NCI-H146 (cell line): ENCODE measurements at regions not wholly inside any gene's neighbourhood (a gene's known extent, or its start where the extent isn't known, plus 50 kb on each side); places are given as distances from the start of the nearest gene placed in this dataset.
"Not testable (repeated sequence)": the region's sequence is repeated elsewhere in the genome, so short reads cannot be mapped to it uniquely, and the experiment has no call there.

Source experiments
- DNase-seq: peaks from one replicate; lab custom pipeline; 2025; lab: John Stamatoyannopoulos, UW

DNA sequence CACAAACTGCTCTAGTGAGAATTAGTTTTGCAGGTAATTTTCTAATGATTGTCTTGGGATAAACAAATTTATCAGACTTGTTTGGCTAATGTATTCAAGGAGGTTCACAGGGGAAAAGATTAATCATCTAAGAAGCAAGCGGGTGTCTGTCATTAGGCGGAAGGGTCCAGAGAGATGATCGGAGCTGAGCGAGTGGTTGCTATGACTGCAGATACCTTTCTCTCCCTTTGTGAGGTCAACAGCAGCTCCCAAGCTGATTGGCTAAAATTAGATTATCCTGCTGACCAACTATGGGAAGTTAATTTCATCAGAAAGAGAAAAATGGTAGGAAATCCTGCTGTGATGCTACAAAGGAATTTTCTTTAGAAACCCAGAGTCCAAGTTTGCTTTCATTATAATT lies 276.0 kb downstream of the SOX2 start:
- peak; percentile 99 for DNase-seq

DNA sequence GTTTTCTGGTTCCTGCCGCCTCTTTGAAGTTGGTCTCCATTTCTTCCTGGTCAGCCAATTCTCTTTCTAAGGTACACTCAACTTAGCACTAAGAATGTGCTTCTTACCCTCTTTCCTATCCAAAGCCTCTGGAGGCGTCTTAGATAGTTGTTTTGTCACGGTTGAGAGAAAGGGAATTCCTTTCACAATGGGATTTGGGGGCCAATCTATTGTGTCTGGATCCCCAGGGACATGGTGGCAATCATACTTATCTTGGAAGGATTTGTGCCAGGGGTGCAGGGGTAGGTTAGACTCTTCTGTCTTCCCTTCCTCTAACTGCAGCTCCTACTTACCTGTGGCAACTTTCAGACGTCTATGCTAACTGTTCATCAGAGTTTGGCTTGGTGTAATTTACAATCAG lies 287.1 kb downstream of the SOX2 start:
- DNase-seq = no peak

DNA sequence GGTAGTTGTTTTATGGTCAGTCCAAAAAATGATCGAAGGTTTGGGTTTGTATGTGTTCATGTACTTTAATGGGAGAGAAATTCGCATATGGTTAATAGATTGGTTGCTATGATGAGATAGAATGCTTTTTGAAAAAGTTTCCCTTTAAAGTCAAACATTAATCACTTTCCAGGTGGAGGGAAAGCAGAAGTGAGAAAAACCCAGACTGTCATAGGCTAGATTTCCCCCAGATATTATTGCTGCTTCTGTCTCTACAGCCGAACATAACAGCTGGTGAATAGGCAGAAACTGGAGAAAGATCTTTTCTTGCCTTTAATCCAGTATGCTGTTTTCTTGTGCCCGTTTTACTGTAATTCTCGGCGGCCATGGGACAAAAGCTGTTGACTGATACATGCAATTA lies 287.6 kb downstream of the SOX2 start:
- no peak for DNase-seq

DNA sequence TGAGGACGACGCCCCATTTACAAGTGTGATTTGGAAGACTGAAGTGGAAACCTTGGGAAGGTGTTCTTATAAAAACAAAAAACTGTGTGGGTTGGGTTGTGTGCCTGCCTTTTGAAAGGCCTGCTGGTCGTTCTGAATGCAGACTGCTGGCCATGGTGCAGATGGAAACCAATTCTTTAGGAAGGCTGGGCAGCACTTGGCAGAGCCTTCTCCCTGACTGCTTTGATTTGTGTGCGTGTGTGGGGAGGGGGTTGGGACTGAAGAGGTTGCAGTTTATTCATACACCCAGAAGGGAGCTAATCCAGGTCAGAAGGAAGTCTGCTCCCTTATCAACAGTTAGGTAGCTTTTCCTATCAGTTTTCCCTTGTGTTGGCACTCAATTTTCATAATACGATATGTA lies 288.7 kb downstream of the SOX2 start:
- peak; percentile 45 for DNase-seq

DNA sequence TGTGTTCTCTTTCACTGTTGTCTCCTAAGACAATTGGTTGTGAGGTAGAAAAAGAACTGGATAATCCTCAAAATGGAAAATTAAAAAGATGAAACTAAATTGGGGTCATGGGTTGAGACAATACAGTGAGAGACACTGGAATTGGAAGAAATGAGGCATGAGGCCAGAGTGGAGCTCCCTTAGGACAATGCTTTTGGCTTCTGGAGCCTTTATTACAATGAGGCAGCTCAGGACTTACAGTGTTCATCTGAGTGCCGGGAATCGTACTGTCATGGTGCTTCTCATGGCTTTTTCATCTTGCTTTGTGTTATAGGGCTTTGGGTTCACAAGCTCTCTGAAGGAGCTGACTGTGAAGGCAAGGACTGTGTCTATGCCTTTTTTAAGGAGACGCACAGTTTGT lies 293.5 kb downstream of the SOX2 start:
- no peak for DNase-seq

DNA sequence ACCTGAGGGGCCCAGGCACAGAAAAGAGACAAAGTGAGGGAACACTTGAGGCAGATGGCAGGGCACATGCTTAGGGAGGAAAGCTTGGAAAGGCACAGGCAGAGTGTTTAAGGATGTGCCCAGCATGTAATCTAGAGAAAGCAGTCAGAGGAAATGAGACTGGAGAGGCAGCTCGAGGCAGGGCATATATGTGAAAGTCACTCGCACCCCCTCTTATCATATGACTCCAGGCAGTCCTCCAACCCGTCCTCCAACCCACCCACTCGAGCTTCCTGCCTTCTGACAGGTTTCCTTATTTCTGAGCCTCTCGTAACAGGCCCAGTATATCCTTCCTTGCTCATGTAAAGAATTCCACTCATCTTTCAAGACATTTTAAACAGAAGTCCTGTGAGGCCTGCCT lies 294.0 kb downstream of the SOX2 start:
- DNase-seq = no peak

DNA sequence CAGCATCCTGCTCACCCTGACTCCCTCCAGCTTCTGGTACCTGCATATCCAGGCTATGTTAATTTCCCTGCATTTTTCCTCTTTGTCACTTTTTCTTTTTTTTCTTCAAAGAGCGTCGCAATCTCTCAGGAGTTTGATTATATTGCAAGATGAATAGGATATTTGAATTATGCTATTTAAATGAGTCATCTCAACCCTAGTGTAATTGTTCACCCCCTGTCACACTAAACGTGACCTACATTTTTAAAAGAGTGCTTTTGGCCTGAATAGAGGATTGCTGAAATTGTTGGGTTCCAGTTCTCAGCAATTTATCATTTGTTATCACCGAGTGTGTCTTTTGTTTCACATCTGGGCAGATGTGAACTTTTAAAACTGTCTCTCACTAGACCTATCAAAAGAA lies 294.7 kb downstream of the SOX2 start:
- DNase-seq = no peak

DNA sequence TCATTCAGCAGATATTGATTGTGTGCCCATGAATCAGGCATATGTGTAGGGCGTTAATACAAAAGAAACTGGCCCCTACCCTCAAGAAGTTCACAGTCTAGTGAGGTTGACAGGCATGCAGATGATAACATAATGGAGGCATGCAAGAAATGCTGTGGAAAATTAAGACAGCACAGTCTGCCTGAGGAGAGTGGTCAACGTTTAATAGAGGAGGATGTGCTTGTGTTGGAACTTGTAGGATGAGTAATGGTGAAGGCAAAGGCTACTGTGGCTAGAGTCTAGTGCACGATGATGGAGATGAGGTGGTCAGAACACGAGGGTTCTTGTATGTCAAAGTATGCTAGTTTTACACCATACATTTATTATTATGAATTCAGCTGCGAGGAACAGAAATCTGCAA lies 295.7 kb downstream of the SOX2 start:
- no peak for DNase-seq

DNA sequence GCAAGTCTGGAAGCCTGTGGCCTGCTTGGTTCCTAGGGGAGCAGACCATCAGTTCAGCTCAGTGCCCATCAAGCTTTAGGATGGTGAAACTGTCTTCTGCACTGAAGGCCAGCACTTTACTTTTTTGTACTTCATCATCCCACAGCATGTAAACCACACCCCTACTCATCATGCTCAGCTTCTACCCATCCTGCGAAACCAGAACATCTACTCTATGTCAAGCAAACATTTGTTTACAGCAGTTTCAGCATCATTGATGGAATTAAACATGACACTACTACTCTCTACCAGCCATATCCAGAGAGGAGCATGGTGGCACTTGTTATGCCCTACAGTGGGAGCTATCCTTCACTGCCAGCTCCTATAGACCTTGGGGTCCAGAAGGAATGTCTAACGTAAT lies 306.6 kb downstream of the SOX2 start:
- no peak for DNase-seq

DNA sequence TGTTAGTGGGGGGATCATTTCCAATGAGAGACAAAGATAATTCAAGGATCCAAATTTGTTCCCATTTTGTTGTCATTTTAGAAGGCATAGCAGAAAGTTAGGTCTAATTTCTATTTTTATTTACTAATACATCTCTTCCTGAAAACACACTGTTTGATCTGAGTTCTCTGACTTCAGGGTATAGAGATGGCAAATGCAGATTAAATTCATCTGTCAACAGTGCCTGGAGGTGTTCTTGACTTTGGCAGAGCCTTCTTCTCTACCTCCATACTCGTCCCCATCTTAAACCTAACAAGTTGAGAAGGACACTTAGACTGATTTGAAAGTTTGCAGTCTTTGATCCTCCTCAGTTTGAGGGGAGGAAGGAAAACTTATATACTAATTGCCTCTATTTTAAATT lies 308.2 kb downstream of the SOX2 start:
- no peak for DNase-seq

DNA sequence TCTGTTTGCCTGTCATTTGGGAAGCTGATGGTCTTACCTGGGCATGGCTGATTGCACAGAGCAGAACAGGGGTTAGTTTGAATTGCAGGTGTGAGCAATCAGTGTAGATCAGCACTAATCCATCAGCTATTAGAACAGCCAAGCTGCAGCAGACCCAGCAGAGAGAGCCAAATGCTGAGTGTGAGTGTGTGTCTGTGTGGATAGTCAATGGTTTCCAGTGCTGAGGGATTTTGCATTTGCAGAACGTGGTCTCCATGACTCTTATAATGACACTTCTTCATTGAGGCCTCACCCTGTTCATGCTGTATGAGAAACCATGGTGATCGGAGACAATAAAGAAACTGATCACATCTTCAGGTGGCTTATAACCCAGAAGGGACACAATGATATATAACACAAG lies 312.1 kb downstream of the SOX2 start:
- peak; percentile 33 for DNase-seq

DNA sequence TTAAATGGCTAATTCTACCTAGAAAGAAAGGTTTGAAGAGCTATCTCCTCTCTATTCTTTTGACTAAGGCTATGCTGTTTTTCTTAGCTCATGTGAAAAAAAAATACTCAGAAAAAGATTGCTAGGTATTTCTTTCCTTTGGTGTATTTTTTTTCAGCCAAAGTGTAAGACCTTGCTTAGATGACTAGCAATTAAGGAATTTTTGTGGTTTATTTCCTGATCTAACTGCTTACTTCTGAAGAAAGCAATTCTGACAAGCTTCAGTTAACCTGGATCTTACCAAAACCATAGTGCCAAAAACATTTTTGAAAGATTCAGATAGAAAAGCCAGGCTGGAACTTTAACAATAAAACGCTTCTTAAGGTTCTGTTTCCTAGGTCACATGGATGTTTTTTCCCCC lies 315.6 kb downstream of the SOX2 start:
- no peak for DNase-seq

DNA sequence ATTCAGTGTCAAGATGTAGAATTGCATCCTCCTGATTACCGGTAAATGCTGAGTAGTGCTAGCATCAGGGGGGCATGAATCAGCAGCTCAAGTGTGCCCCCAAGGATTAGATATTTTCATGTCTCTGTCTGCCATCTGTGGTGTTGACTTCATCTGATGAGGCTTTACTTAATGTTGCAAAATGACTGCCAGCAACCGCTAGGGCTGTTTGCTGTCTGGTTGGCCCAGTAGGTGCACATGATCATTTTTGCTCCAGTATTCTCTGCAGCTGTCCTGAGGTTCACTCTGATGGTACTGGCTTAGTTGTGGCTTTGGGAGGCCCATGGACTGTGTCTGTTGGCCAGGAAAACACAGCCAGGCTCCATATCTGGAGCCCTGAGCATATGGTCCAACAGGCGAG lies 316.4 kb downstream of the SOX2 start:
- no peak for DNase-seq

DNA sequence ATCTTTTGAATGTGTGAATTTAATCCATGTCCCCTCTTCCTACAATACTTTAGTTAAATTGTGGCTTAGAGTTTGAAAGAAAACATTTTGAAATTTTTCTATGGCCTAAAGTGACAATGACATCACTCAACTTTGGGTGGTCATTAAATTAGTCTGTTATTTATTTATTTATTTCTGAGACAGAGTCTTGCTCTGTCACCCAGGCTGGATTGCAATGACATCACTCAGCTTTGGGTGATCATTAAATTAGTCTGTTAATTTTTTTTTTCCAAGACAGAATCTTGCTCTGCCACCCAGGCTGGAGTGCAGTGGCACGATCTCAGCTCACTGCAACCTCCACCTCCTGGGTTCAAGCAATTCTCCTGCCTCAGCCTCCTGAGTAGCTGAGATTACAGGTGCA lies 322.5 kb downstream of the SOX2 start:
- DNase-seq = not testable (repeated sequence)

DNA sequence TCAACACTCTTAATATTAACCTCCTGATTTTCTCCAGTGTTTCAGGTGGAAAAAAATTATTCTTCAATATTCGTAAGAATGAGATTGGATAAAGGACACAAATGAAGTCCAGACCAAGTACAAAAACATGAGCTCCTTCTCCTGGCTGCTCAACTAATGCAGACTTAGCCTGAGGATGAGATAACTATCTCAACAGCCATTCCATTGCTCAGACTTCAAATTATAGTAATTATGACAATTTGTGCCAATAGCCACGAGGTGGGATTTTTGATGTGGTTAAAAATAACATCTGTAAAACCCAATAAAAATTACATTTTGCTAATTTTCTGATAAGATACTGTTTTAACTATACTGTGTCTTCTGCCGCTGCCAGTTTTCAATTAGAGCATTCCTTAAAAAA lies 323.6 kb downstream of the SOX2 start:
- DNase-seq = no peak

DNA sequence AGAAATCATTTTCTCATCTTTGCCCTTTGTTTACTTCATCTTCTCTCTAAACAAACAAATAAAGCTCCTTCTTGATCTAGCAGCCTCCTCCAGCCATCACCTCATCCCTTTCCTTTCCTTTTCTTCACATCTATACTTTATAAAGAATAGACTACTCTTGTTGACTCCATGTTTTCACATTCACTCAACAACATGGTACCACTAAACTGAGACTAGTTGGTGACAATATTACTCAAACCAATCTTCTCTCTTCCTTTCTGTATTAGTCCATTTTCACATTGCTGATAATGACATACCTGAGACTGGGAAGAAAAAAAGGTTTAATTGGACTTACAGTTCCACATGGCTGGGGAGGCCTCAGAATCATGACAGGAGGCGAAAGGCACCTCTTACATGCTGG lies 324.7 kb downstream of the SOX2 start:
- no peak for DNase-seq

DNA sequence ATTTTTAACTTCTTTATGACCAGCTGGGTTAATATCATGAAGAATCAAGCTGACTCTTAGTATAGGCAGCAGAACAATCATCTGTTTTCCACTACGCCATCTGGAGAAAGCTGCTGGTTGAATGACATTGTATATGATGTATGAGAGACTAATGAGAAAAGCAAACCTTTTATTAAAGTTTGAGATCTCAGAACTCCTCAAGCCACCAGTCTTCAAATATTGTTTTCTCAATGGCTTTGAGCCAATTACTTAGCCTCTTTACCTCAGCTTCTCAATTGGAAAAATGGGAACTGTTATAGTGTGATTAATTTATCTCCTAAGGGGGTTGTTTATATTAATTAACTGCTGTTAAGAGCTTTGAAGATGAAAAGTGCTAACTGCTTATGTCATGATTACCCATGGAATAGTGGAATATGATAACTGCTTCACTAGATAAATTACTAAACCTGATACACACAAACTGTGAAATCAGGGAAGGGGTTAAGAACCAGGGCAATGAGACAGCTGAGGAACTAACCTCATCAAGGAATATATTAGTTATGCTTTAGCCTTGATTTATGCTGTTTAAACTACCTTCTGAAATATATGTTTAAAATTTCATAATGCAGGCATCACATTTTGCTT lies 330.1 kb downstream of the SOX2 start:
- peak; percentile 33 for DNase-seq

DNA sequence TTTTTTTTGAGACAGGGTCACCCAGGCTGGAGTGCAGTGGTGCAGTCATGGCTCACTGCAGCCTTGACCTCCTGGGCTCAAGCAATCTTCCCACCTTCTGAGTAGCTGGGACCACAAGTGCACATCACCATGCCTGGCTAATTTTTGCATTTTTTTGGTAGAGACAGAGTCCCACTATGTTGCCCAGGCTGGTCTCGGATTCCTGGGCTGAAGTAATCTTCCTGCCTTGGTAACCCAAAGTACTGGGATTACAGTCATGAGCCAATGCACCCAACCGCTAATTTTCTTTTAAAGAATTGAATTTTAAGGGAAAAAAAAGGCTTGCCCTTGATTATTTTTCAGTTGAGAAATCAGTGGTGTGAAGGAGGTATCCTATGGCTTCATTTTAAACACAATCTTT lies 334.0 kb downstream of the SOX2 start:
- no peak for DNase-seq

DNA sequence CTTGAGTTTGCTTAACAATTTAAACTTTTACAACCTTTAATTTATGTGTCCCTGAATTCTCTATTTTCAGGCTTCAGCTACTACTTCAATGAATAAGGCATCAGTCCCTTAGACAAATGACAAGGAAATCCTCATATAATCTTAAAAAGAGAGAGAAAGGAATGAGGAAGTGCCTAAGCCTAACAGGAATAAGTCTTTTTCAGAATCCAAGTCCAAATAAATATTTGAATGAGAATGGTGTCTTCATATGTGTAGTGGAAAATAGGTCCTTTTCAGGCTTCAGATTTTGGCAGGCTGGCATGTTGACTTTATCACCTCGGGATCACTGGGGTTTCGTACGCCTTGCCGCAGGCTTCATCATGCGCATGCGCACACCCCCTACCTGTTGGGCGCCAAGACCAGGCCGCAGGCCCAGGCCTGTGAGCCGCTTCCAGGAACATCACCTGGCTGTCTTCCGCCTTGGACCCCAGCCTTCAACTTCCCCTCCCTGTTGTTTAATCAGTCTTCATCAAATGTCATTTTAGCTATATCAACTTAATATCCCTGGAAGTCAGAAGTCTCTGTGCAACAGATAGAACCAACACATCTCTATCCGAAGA lies 334.5 kb downstream of the SOX2 start:
- DNase-seq = no peak

DNA sequence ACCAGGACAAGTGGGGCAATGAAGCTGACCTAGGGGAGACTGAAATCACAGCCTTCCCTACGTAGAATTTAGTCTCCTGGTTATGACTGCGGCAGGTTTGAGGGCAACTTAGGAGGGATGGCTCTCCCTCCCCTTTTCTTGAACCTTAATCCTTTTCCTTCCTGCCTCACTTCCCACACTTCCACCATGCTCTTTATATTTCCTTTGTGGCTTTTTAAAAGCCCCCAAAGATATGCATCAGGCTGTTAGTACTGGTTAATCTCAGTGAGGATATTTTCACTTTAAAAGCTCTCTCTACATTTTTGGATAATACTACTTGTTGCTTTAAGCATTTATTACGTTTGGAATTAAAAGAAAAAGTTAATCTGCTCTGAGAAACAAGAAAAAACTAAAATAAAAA lies 339.2 kb downstream of the SOX2 start:
- no peak for DNase-seq

DNA sequence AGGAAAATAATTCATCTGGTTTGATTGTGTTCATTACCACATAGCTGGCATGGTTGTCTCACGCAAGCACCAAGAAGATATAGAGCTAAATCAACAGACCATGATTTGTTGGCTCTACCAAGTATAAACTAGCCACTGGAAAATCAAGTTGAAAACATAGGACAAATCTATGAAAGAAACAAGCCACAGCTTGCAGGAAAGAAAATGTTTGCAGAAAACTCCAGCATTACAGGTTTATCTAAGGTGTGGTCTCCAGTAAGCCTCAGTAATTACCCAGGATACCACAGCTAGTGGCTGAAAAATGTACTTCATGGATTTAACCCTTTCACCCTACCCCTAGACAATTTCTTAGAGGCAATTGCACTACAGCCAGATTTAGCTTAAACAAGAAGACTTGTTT lies 340.6 kb downstream of the SOX2 start:
- DNase-seq = peak; percentile 35

DNA sequence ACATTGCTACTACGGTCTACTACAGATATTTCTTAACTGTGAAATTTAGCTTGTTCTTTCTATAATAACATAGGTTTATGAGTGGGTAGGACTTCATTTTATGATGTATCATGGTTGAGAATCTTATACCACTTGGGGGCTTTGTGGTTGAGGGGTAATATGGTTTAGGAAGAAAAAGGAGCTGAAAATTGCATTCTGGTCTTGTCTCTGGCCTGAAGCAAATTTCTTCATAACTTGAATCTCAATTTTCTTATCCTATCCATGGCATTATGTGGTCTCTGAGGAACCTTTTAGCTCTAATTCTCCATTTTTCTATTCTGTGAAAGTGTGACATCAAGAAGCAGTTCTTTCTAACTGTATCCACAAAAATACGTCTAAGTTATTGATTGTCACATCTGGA lies 341.0 kb downstream of the SOX2 start:
- no peak for DNase-seq

DNA sequence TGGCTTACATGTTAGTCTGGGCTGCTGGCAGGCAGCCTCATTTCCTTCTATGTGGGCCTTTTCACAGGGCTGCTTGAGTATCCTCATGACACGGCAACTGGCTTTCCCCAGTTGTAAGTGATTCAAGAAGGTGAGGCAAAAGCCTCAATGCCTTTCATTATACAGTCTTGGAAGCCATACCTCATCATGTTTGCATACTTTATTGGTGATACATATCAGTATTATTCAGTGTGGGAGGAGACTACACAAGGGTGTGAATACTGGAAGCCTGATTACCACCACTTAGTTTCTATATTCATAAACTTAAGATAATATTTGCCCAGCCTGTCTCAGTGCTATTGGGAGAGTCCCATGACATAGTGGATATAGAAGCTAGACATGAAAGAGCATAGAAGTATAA lies 346.8 kb downstream of the SOX2 start:
- DNase-seq = no peak

DNA sequence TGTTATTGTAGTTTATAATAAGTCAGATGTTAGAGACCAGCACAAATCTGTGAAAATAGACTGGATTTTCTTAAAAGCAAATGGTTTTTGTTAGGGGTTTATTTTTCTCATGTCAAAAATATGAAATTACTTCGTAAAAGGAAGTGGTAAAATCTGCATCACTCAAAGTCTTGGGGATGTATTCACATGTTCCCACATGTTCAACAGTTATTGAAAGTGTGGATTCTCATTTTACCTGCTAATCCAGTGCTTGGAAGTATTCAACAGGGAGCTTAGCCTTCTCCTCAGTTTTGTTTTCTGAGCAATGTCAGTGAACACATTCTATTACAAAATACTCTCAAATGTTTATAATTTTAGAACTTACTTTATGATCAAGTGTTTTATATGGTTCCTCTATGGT lies 352.0 kb downstream of the SOX2 start:
- no peak for DNase-seq

DNA sequence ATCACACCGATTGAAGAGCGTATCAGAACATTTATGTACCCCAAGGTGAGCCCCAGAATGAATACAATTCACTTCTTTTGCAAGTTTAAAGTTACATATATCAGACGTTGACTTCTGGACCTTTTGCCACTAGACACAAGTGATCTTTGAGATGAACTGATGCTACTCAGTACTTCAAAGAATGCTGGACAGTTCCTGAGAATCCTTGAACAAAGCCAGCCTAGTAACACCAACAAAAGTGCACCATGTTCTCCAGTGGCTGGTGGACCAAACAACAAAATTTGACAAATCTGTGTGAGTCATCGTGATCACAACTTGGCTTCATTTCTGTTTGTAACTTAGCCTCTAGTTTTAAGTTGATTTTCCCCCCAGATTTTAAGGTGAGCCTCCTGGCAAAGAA lies 355.7 kb downstream of the SOX2 start:
- DNase-seq = no peak
